Activated CD8-positive, alpha-beta memory T cell treated with anti-CD3 and anti-CD28 coated beads, Interleukin-2, amount 50 U/mL, for 48 hours (primary cell): ENCODE measurements at regions not wholly inside any gene's neighbourhood (a gene's known extent, or its start where the extent isn't known, plus 50 kb on each side); places are given as distances from the start of the nearest gene placed in this dataset.
"Not testable (repeated sequence)": the region's sequence is repeated elsewhere in the genome, so short reads cannot be mapped to it uniquely, and the experiment has no call there.

Experiments
- DNase-seq: peaks from one replicate; pipeline ENCODE4 v3.0.0-alpha.2; 2020

- no peak for DNase-seq
Observed at GRCh38 chr6:40880906-40881305, 158.1 kb downstream of the UNC5CL start.

- no peak for DNase-seq
Observed at GRCh38 chr6:40879169-40879568, 159.9 kb downstream of the UNC5CL start.

GRCh38 chr6:40877362-40877761 is 161.7 kb downstream of the UNC5CL start:
- peak; percentile 57 for DNase-seq

GRCh38 chr6:40876336-40876735 is 162.7 kb downstream of the UNC5CL start:
- DNase-seq, result no peak

GRCh38 chr6:40874495-40874894 is 164.5 kb downstream of the UNC5CL start:
- no peak for DNase-seq

- no peak for DNase-seq
Observed at GRCh38 chr6:40871424-40871823, 167.6 kb downstream of the UNC5CL start.

- not testable (repeated sequence) for DNase-seq
Observed at GRCh38 chr6:40868089-40868865, 170.7 kb downstream of the UNC5CL start.

- not testable (repeated sequence) for DNase-seq
Observed at GRCh38 chr6:40867527-40867926, 171.5 kb downstream of the UNC5CL start.

GRCh38 chr6:40865259-40865658 is 173.8 kb downstream of the UNC5CL start:
- DNase-seq, result not testable (repeated sequence)

- no peak for DNase-seq
Observed at GRCh38 chr6:40860443-40860842, 178.6 kb downstream of the UNC5CL start.

- no peak for DNase-seq
Observed at GRCh38 chr6:40856271-40856670, 182.8 kb downstream of the UNC5CL start.

- no peak for DNase-seq
Observed at GRCh38 chr6:40855168-40855880, 183.7 kb downstream of the UNC5CL start.

- no peak for DNase-seq
Observed at GRCh38 chr6:40854592-40854991, 184.4 kb downstream of the UNC5CL start.

- peak; percentile 62 for DNase-seq
Observed at GRCh38 chr6:40852779-40853373, 186.1 kb downstream of the UNC5CL start.

- DNase-seq, result no peak
Observed at GRCh38 chr6:40849546-40849945, 189.5 kb downstream of the UNC5CL start.

GRCh38 chr6:40848868-40849514 is 190.0 kb downstream of the UNC5CL start:
- no peak for DNase-seq

GRCh38 chr6:40848038-40848437 is 191.0 kb downstream of the UNC5CL start:
- DNase-seq, result no peak

GRCh38 chr6:40845553-40845952 is 193.5 kb downstream of the UNC5CL start:
- DNase-seq, result no peak

- no peak for DNase-seq
Observed at GRCh38 chr6:40844246-40844645, 194.8 kb downstream of the UNC5CL start.

GRCh38 chr6:40841721-40842120 is 197.3 kb downstream of the UNC5CL start:
- no peak for DNase-seq

GRCh38 chr6:40832691-40833090 is 206.3 kb downstream of the UNC5CL start:
- no peak for DNase-seq

GRCh38 chr6:40831381-40831780 is 207.6 kb downstream of the UNC5CL start:
- DNase-seq, result no peak

- no peak for DNase-seq
Observed at GRCh38 chr6:40825102-40825501, 213.9 kb downstream of the UNC5CL start.
